ENCODE measurements at regions not wholly inside any gene's neighbourhood (a gene's known extent, or its start where the extent isn't known, plus 50 kb on each side); places are given as distances from the start of the nearest gene placed in this dataset.

DNA sequence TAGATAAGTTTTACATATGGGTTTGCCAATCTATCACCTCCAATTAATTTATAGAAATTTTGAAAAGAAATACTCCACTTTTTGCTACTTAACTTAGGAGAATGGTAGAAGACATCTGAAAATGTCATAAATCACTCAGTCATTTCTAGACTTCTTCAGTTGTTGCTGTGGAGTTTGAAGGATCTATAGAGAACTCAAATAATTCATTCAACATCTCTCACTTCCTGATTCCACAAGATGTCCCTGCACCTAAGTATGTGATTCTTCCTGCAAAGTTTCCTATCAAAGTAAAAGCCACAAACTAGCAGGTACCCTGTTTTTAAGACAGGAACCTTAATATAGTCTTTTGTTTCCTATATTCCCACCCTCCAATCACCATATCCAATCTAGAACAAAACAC, 297.1 kb upstream of the ATP10B start:
- no peak for TF ChIP-seq CTCF (IDR thresholded peaks at IDR 0.05)
- no peak for TF ChIP-seq POLR2A (IDR thresholded peaks at IDR 0.05)

All from right lobe of liver (tissue), 4 donors.